CD4-positive, CD25-positive, alpha-beta regulatory T cell (primary cell): ENCODE measurements at regions not wholly inside any gene's neighbourhood (a gene's known extent, or its start where the extent isn't known, plus 50 kb on each side); places are given as distances from the start of the nearest gene placed in this dataset.

Source experiments
- ATAC-seq, 2 donors: fragments of 150-1000 bp; cut with Tn5 transposase; one replicate each; pipeline ENCODE4 v1.10.0; 2021; ENCODE audit warnings: low read depth in 2 of 2, moderate number of reproducible peaks in 2 of 2, moderate library complexity in 1 of 2
- DNase-seq, 3 donors: peaks; one replicate each; pipeline versions ENCODE4 v3.0.0 to v3.0.0-alpha.2; 2012 to 2022; ENCODE audit warnings: mixed read lengths in 1 of 3
- H3K27ac ChIP-seq: one replicate; pipeline ENCODE4 v1.7.0; 2013; ENCODE audit warnings: mild to moderate bottlenecking, low read length; ENCODE audit not compliant: insufficient read depth, poor library complexity, severe bottlenecking
- H3K27me3 ChIP-seq: one replicate; pipeline ENCODE4 v1.7.0; 2013; ENCODE audit warnings: low read length; ENCODE audit not compliant: control insufficient read depth, insufficient read depth
- H3K36me3 ChIP-seq: one replicate; pipeline ENCODE4 v1.7.0; 2013; ENCODE audit warnings: mild to moderate bottlenecking, low read length, moderate library complexity; ENCODE audit not compliant: control insufficient read depth, insufficient read depth
- H3K4me1 ChIP-seq: 2 replicates; pipeline ENCODE4 v1.7.0; 2013; ENCODE audit warnings: mild to moderate bottlenecking, low read length; ENCODE audit not compliant: insufficient read depth, control insufficient read depth, poor library complexity, severe bottlenecking
- H3K4me3 ChIP-seq: one replicate; pipeline ENCODE4 v1.7.0; 2013; ENCODE audit warnings: low read depth, mild to moderate bottlenecking, low read length, moderate library complexity
- H3K9me3 ChIP-seq, 2 experiments: 1 replicate in 1 of 2; 2 replicates in 1 of 2; pipeline ENCODE4 v1.7.0; 2013; ENCODE audit warnings: low read length in 2 of 2, mild to moderate bottlenecking in 1 of 2, moderate library complexity in 1 of 2; ENCODE audit not compliant: control insufficient read depth in 2 of 2
- H3K27ac Mint-ChIP-seq, 3 donors: one replicate each; pipeline ENCODE4 v1.8.0; 2020 to 2022; ENCODE audit warnings: mild to moderate bottlenecking in 3 of 3, mixed read lengths in 3 of 3, moderate library complexity in 2 of 3
- H3K27me3 Mint-ChIP-seq: one replicate; pipeline ENCODE4 v1.8.0; 2022; ENCODE audit warnings: mild to moderate bottlenecking, mixed read lengths
- H3K36me3 Mint-ChIP-seq: one replicate; pipeline ENCODE4 v1.8.0; 2020; ENCODE audit warnings: mixed read lengths
- H3K4me1 Mint-ChIP-seq, 4 donors: one replicate each; pipeline ENCODE4 v1.8.0; 2020 to 2022; ENCODE audit warnings: mixed read lengths in 4 of 4, mild to moderate bottlenecking in 1 of 4
- H3K4me3 Mint-ChIP-seq, 4 donors: one replicate each; pipeline ENCODE4 v1.8.0; 2020 to 2022; ENCODE audit warnings: mild to moderate bottlenecking in 4 of 4, mixed read lengths in 4 of 4, moderate library complexity in 3 of 4
- H3K9me3 Mint-ChIP-seq, 7 donors: one replicate each; pipeline ENCODE4 v1.8.0; 2020 to 2022; ENCODE audit warnings: mixed read lengths in 7 of 7, mild to moderate bottlenecking in 3 of 7, moderate library complexity in 2 of 7

- no peak overlapping the region for H3K27ac Mint-ChIP-seq
- no peak for ATAC-seq
- no peaks in the 10 kb centered on the region for H3K9me3 ChIP-seq
- H3K27me3 ChIP-seq = no peaks in the 10 kb centered on the region
- H3K27ac ChIP-seq = no peak overlapping the region
- H3K4me1 Mint-ChIP-seq = no peaks in the 10 kb centered on the region
- H3K36me3 ChIP-seq = no peaks in the 10 kb centered on the region
- peaks cover 2% of the 10 kb centered on the region for H3K27me3 Mint-ChIP-seq
- no peaks in the 10 kb centered on the region for H3K9me3 Mint-ChIP-seq
- no peaks in the 10 kb centered on the region for H3K36me3 Mint-ChIP-seq
- DNase-seq = no peak
- H3K4me1 ChIP-seq = no peaks in the 10 kb centered on the region
- H3K4me3 Mint-ChIP-seq = no peak overlapping the region
- no peak overlapping the region for H3K4me3 ChIP-seq
Observed at GRCh38 chr2:71793926-71794325, 340.6 kb downstream of the DYSF start.

DNA sequence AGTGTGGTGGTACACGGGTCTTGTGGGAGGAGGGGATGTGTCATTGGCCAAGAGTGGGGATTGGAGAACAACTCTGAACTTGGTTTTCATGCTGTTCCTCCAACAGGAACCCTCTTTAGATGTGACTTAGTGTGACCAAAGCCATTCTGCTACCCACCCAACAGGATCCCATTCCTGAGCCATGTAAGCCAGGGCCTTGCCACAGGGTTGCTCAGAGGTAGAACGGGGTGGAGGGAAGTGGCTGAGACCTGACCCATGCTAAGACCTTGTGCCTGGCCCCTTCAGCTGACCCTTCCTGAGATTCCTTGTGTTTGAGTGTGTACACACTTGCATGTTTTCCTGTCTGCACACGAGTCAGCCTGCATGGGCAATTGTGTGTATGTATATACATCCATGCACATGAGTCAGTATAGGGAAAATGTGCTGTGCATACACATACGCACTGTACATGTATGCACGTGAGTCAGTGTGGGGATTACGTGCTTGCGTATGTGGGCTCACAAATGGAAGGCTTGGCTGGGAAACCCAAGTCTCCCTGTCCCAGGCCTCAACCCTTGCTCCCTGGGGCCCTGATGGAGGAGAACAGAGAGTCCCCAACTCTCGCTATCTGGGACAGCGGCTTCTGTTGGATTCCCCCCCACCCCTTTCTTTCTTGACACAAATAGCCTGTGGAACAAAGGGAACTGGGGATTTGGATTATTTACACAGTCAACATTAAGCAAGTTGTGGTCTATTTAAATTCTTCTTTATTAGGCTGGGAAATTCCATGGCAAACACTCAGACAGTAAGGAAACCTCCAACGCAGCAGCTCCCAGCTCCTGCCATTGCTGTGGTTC is 339.8 kb downstream of the DYSF start:
- H3K27me3 Mint-ChIP-seq = no peaks in the 10 kb centered on the region
- H3K4me1 ChIP-seq = no peaks in the 10 kb centered on the region
- no peaks in the 10 kb centered on the region for H3K9me3 ChIP-seq
- no peak overlapping the region for H3K27ac Mint-ChIP-seq
- H3K4me3 Mint-ChIP-seq = no peak overlapping the region
- no peaks in the 10 kb centered on the region for H3K27me3 ChIP-seq
- H3K36me3 Mint-ChIP-seq = no peaks in the 10 kb centered on the region
- no peak for DNase-seq
- no peak overlapping the region for H3K27ac ChIP-seq
- no peaks in the 10 kb centered on the region for H3K36me3 ChIP-seq
- H3K4me3 ChIP-seq = no peak overlapping the region
- no peaks in the 10 kb centered on the region for H3K9me3 Mint-ChIP-seq
- no peak for ATAC-seq
- no peaks in the 10 kb centered on the region for H3K4me1 Mint-ChIP-seq

- H3K4me3 Mint-ChIP-seq = no peak overlapping the region
Observed at GRCh38 chr2:71791501-71792135, 338.3 kb downstream of the DYSF start.

GRCh38 chr2:71791061-71791450 is 337.7 kb downstream of the DYSF start:
- Histone ChIP-seq H3K27me3 (no peaks in the 10 kb centered on the region), H3K4me1 (no peaks in the 10 kb centered on the region), H3K36me3 (no peaks in the 10 kb centered on the region), H3K27ac (no peak overlapping the region), H3K4me3 (no peak overlapping the region), H3K9me3 (no peaks in the 10 kb centered on the region)
- ATAC-seq = no peak
- Mint-ChIP-seq H3K4me1 (no peaks in the 10 kb centered on the region), H3K9me3 (no peaks in the 10 kb centered on the region), H3K27me3 (no peaks in the 10 kb centered on the region), H3K4me3 (no peak overlapping the region), H3K27ac (no peak overlapping the region), H3K36me3 (no peaks in the 10 kb centered on the region)
- DNase-seq = no peak

More at GRCh38 chr2:71791501-71792135, 338.3 kb downstream of the DYSF start:
- no peaks in the 10 kb centered on the region for H3K9me3 Mint-ChIP-seq
- ATAC-seq = no peak
- Histone ChIP-seq H3K27me3 (no peaks in the 10 kb centered on the region), H3K36me3 (no peaks in the 10 kb centered on the region), H3K9me3 (no peaks in the 10 kb centered on the region), H3K4me3 (no peak overlapping the region), H3K27ac (no peak overlapping the region), H3K4me1 (no peaks in the 10 kb centered on the region)
- H3K36me3 Mint-ChIP-seq = no peaks in the 10 kb centered on the region
- no peak overlapping the region for H3K27ac Mint-ChIP-seq
- H3K4me1 Mint-ChIP-seq = no peaks in the 10 kb centered on the region
- H3K27me3 Mint-ChIP-seq = no peaks in the 10 kb centered on the region
- no peak for DNase-seq

- Mint-ChIP-seq H3K4me3 (no peak overlapping the region), H3K27ac (no peak overlapping the region), H3K36me3 (no peaks in the 10 kb centered on the region), H3K9me3 (no peaks in the 10 kb centered on the region), H3K4me1 (no peaks in the 10 kb centered on the region), H3K27me3 (no peaks in the 10 kb centered on the region)
- H3K4me1 ChIP-seq = no peaks in the 10 kb centered on the region
- DNase-seq (no peak), ATAC-seq (no peak)
- no peaks in the 10 kb centered on the region for H3K36me3 ChIP-seq
- no peak overlapping the region for H3K4me3 ChIP-seq
- H3K27ac ChIP-seq = no peak overlapping the region
- H3K9me3 ChIP-seq = no peaks in the 10 kb centered on the region
- H3K27me3 ChIP-seq = no peaks in the 10 kb centered on the region
Observed at GRCh38 chr2:71790226-71791060, 337.1 kb downstream of the DYSF start.

DNA sequence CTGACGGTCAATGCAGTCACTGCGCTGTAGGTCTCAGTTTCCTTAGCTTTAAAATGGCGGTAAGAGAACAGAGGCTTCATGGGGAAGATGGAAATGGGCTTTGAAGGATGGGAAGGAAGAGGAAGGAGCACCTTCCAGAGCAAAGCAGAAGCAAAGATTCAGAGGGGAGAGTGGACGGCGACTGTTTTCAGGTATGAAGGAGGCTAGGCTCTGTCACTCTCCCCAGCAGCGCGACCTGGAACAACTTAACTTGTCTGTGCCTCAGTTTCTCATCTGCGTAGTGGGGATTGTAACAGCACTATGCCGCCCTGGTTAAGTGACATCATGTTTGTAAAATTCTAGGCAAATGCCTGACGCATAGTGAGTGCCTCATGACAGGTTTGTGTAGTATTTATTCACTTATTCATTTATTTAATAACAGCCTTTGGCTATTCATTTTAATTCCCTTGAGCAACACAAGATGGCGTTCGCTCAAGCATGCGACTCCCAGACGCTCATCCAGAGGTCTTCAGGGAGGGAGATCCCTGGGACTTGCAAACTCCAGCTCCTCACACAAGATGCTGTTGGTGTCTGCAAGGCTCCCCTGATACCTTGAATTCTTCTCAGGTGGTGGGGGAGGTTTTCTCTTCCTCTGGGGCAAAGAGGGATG is 336.3 kb downstream of the DYSF start:
- Histone ChIP-seq H3K9me3 (no peaks in the 10 kb centered on the region), H3K4me3 (no peak overlapping the region), H3K4me1 (no peaks in the 10 kb centered on the region), H3K27me3 (no peaks in the 10 kb centered on the region), H3K27ac (no peak overlapping the region), H3K36me3 (no peaks in the 10 kb centered on the region)
- DNase-seq (no peak), ATAC-seq (no peak)
- H3K27me3 Mint-ChIP-seq = no peaks in the 10 kb centered on the region
- H3K4me1 Mint-ChIP-seq = no peaks in the 10 kb centered on the region
- H3K4me3 Mint-ChIP-seq = no peak overlapping the region
- no peak overlapping the region for H3K27ac Mint-ChIP-seq
- no peaks in the 10 kb centered on the region for H3K9me3 Mint-ChIP-seq
- H3K36me3 Mint-ChIP-seq = no peaks in the 10 kb centered on the region

DNA sequence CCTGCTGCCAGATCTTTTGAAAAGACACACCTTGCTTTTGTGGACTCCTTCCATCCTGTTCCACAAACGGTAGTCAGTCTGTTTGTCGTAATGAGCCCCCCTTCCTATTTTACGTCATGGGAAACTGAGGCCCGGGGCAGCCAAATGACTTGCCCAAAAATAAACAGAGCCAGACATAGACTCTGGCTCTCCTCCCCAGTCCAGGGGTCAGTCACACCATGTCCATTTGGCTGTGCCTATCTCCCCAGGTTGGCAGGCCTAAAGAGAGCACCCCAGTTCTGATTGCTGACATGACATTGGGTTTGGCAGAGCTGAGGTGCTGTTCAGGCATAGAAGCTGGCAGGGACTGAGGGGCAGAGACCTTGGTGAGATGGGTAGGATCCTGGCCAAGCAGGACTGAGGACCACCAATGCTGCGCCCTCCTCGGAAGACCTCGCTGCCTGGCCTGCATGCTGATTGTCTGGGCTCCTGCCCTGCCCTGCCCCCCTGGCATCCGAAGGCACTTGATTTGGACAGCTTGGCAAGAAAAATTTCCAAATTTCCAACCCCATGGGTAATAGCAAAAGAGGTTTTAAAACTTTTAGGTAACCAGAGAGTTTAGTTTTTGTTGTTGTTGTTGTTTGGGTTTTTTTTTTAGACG is 335.4 kb downstream of the DYSF start:
- Mint-ChIP-seq H3K9me3 (no peaks in the 10 kb centered on the region), H3K27ac (peak overlapping the region in 1 of 3 donors; percentile 85), H3K4me3 (no peak overlapping the region), H3K27me3 (no peaks in the 10 kb centered on the region), H3K4me1 (no peaks in the 10 kb centered on the region), H3K36me3 (no peaks in the 10 kb centered on the region)
- no peak for DNase-seq
- H3K4me3 ChIP-seq = no peak overlapping the region
- H3K4me1 ChIP-seq = no peaks in the 10 kb centered on the region
- no peak for ATAC-seq
- H3K27ac ChIP-seq = no peak overlapping the region
- no peaks in the 10 kb centered on the region for H3K9me3 ChIP-seq
- no peaks in the 10 kb centered on the region for H3K27me3 ChIP-seq
- no peaks in the 10 kb centered on the region for H3K36me3 ChIP-seq
